ES-I3 (cell line): ENCODE measurements at regions not wholly inside any gene's neighbourhood (a gene's known extent, or its start where the extent isn't known, plus 50 kb on each side); places are given as distances from the start of the nearest gene placed in this dataset.

ENCODE experiments used
- H3K36me3 ChIP-seq: 2 replicates; pipeline ENCODE4 v1.6.1; 2013; ENCODE audit warnings: mild to moderate bottlenecking, low read length, control low read depth, moderate library complexity; ENCODE audit not compliant: insufficient read depth
- H3K4me1 ChIP-seq: 2 replicates; pipeline ENCODE4 v1.6.1; 2013; ENCODE audit warnings: mild to moderate bottlenecking, control low read depth, low read length; ENCODE audit not compliant: insufficient read depth
- H3K9ac ChIP-seq: 2 replicates; pipeline ENCODE4 v1.6.1; 2013; ENCODE audit warnings: low read depth, mild to moderate bottlenecking, low read length, moderate library complexity
- H3K9me3 ChIP-seq: 2 replicates; pipeline ENCODE4 v1.6.1; 2013; ENCODE audit warnings: mild to moderate bottlenecking, low read length, moderate library complexity; ENCODE audit not compliant: control insufficient read depth, insufficient read depth

DNA sequence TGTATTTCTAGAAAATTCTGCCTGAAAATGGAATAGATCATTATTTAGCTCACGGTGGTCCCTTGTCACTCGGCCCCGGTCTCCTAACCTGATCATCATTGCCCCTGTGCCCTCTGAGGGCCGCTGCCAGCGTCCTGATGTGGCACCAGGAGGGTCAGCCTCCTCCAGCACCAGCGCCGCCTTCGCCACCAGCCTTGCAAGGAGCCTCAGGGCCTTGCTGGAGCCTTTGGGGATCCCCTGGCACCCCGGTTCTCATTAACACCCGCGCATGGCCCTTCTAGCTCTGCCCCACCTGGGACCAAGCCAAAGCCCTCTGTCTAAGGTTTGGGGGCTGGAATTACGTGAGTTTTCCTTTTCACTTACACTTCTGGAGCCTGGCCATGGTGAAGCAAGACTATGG, 282.5 kb upstream of the ADARB2 start:
- Histone ChIP-seq H3K9ac (no peak overlapping the region), H3K9me3 (no peaks in the 10 kb centered on the region), H3K4me1 (no peaks in the 10 kb centered on the region), H3K36me3 (no peaks in the 10 kb centered on the region)

DNA sequence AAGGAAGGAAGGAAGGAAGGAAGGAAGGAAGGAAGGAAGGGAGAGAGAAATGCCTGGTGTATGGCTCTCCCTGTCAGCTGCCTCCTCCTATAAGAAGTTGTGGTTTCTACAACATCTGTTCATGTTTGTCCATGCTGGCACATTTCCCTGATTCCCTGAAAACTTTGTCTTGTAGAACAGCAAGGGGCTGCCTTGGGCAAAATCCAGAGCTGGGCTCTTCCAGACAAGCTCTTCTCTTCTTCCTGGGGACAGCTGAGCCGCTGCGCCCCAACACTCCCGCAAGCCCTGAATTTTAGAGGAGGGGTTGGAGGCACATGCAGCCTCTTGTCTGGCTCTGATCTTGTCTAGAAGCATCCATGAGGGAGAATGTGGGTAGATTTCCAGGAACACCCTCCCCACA, 282.0 kb upstream of the ADARB2 start:
- Histone ChIP-seq H3K36me3 (no peaks in the 10 kb centered on the region), H3K4me1 (no peaks in the 10 kb centered on the region), H3K9me3 (no peaks in the 10 kb centered on the region), H3K9ac (no peak overlapping the region)

GRCh38 chr10:2014541-2014940, 277.2 kb upstream of the ADARB2 start:
- no peaks in the 10 kb centered on the region for H3K9me3 ChIP-seq
- no peaks in the 10 kb centered on the region for H3K36me3 ChIP-seq
- no peaks in the 10 kb centered on the region for H3K4me1 ChIP-seq
- H3K9ac ChIP-seq = no peak overlapping the region

- Histone ChIP-seq H3K9ac (no peak overlapping the region), H3K4me1 (no peaks in the 10 kb centered on the region), H3K36me3 (no peaks in the 10 kb centered on the region), H3K9me3 (no peaks in the 10 kb centered on the region; the same call in 1 of the 2 replicates)
Observed at GRCh38 chr10:2012209-2012608, 274.9 kb upstream of the ADARB2 start.

DNA sequence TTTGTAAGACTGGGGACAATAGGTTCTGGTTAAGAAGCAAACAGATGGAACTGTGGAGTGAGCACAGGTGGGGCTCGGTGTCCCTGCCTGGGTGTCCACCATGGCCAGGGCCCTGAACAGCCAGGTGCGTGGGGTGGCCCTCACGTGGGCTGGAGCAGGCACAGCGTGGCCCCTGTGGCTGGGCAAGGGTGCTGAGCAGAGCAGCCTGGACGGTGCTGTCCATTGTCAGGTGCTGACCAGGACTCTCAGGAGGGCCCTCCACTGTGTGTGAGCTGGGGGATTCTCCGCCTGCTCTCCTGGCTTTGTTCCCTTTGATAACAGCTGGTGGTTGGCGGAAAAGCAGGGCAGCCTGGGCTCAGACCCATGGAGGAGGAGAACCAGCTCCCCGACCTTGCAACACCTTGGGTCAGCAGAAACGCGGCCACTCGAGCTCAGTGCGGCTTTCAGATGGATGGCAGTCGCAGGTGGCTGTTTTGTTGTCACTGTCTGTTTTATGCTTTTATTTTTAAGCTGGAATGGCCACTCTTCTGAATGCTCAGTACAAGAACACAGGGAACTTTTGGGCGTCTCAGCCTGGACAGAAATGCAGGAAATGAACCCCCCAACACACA, 273.9 kb upstream of the ADARB2 start:
- Histone ChIP-seq H3K9me3 (no peaks in the 10 kb centered on the region; the same call in 1 of the 2 replicates), H3K36me3 (no peaks in the 10 kb centered on the region), H3K4me1 (no peaks in the 10 kb centered on the region), H3K9ac (no peak overlapping the region)

GRCh38 chr10:2005546-2005945, 268.2 kb upstream of the ADARB2 start:
- H3K4me1 ChIP-seq = no peaks in the 10 kb centered on the region
- no peaks in the 10 kb centered on the region for H3K36me3 ChIP-seq
- H3K9me3 ChIP-seq = no peaks in the 10 kb centered on the region; the same call in 1 of the 2 replicates
- H3K9ac ChIP-seq = no peak overlapping the region

DNA sequence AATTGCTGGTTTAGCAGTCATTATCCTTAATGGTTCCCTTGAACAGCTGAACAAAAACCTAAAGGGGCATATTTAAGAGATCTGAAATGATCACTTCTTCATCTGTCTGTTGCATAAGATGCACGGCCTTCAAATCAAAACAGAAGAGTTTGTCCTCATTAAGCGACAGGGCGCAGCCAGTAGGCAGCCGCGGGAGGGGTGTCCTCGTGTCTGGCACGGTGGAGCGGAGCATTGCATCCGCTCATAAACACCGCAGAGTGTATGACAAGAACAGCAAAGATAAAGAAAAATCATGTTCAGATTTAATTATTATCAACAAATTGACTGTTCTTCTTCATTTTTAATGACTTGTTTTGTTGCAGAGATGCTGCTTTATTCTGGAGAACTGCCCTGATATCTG, 255.6 kb upstream of the ADARB2 start:
- Histone ChIP-seq H3K4me1 (no peaks in the 10 kb centered on the region), H3K36me3 (no peaks in the 10 kb centered on the region), H3K9me3 (no peaks in the 10 kb centered on the region), H3K9ac (no peak overlapping the region)

GRCh38 chr10:1989090-1989489, 251.8 kb upstream of the ADARB2 start:
- H3K9me3 ChIP-seq = no peaks in the 10 kb centered on the region
- H3K4me1 ChIP-seq = no peaks in the 10 kb centered on the region
- no peak overlapping the region for H3K9ac ChIP-seq
- H3K36me3 ChIP-seq = no peaks in the 10 kb centered on the region

DNA sequence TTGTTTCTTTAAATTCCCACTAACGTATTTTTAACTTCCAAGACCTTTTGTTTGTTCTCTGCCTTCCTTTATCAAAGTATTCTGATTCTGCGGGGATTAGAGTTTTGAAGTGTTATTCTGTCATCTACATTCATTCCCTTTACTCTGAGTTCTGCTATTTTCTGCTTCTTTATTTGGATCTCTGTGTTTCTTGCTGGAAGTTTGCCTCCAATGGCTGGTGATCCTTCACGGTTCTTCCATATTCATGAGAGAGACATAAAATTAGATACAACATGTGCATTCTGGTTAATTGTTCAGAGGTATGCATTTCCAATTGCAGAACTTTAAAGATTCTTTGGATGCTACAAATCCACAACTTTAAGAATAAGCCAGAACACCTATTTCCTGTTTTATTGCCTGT, 244.7 kb upstream of the ADARB2 start:
- H3K9me3 ChIP-seq = no peaks in the 10 kb centered on the region
- no peaks in the 10 kb centered on the region for H3K4me1 ChIP-seq
- no peak overlapping the region for H3K9ac ChIP-seq
- H3K36me3 ChIP-seq = no peaks in the 10 kb centered on the region

DNA sequence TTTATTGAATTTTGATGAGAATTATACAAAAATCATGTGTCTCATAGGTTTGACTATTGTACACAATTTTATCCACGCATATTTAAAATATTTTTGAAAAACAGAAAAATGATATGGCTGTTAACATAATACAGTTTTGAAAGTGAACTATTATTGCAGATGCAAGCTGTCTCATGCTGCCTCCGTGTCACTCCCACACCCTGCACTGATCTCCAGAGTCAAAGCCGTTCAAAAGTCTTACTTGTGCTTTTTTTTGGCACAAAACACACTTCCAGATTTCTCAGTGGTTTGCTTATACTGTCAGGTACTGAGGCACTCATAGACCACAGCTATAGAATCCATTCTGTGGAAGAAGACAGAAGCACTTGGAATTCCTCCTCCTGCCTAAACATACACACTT, 243.1 kb upstream of the ADARB2 start:
- Histone ChIP-seq H3K36me3 (no peaks in the 10 kb centered on the region), H3K9me3 (no peaks in the 10 kb centered on the region), H3K4me1 (no peaks in the 10 kb centered on the region), H3K9ac (no peak overlapping the region)

- H3K9me3 ChIP-seq = no peaks in the 10 kb centered on the region
- no peaks in the 10 kb centered on the region for H3K4me1 ChIP-seq
- no peak overlapping the region for H3K9ac ChIP-seq
Observed at GRCh38 chr10:1978584-1978983, 241.3 kb upstream of the ADARB2 start.

GRCh38 chr10:1977461-1977860, 240.1 kb upstream of the ADARB2 start:
- no peaks in the 10 kb centered on the region for H3K4me1 ChIP-seq
- H3K9me3 ChIP-seq = no peaks in the 10 kb centered on the region
- no peaks in the 10 kb centered on the region for H3K36me3 ChIP-seq
- H3K9ac ChIP-seq = no peak overlapping the region

More at GRCh38 chr10:1978584-1978983, 241.3 kb upstream of the ADARB2 start:
- no peaks in the 10 kb centered on the region for H3K36me3 ChIP-seq

DNA sequence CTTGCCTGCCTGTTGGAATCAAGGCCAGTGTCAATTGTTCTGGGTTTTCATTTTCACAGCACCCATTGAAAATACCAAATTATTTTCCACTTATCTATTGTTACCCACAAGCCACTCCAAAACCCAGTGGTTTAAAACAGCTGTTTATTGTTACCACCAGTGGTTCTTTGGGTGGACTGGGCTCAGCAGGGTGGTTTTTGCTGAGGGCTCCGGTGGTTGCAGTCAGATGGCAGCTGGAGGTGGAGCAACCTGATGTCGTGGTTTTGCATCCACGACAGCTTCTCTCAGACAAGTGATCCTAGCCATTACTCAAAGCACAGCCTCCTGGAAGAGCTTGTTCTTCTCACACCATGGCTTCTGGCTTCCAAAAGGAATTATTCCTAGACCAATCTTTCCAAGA, 235.1 kb upstream of the ADARB2 start:
- Histone ChIP-seq H3K4me1 (no peaks in the 10 kb centered on the region), H3K36me3 (no peaks in the 10 kb centered on the region), H3K9ac (no peak overlapping the region), H3K9me3 (no peaks in the 10 kb centered on the region; the same call in 1 of the 2 replicates)

GRCh38 chr10:1968257-1969033, 231.1 kb upstream of the ADARB2 start:
- H3K9me3 ChIP-seq = no peaks in the 10 kb centered on the region; the same call in 1 of the 2 replicates
- H3K4me1 ChIP-seq = no peaks in the 10 kb centered on the region
- H3K9ac ChIP-seq = no peak overlapping the region
- H3K36me3 ChIP-seq = no peaks in the 10 kb centered on the region

DNA sequence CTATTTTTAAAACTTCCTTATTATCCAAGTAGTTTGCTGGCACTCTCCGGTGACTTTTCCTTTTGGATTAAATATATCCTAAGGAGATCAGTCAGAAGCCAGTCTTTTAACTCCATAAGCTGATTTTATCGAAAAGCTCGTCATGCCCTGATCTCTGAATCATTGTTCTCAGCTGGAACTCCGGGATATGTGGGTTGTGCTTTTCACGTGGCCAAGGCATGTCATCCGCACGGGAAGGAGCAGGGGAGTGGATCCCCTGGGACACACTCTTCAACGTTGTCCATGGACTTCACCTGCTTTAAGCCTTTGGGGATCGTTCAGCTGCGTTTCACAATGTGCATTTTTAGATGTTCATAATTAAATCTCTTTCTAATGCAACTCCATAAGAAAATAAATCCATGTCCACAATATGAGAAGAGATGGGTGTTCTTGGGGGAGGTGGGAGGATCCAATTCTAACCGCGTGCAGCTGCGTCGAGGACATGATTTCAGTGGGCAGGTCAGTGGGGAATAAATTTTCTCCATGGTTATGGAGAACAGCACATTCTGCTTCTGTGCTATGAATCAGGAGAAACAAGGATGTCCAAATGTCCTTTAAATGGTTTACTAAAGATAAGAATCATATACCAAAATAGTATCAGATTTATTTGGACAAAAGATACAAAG, 229.5 kb upstream of the ADARB2 start:
- H3K9me3 ChIP-seq = no peaks in the 10 kb centered on the region; the same call in 1 of the 2 replicates
- no peaks in the 10 kb centered on the region for H3K36me3 ChIP-seq
- no peak overlapping the region for H3K9ac ChIP-seq
- H3K4me1 ChIP-seq = no peaks in the 10 kb centered on the region
